Stimulated activated CD8-positive, alpha-beta memory T cell treated with anti-CD3 and anti-CD28 coated beads, Interleukin-2, amount 100 ng/mL, for 1 hour (primary cell): ENCODE measurements at regions not wholly inside any gene's neighbourhood (a gene's known extent, or its start where the extent isn't known, plus 50 kb on each side); places are given as distances from the start of the nearest gene placed in this dataset.
A peak's percentile ranks its signal among the peaks of the same experiment; 100 is the strongest.

ENCODE experiments used
- DNase-seq, 2 donors: peaks; one replicate each; pipeline ENCODE4 v3.0.0-alpha.2; 2020; ENCODE audit warnings: low read depth in 2 of 2

GRCh38 chr2:7709907-7710306 is 792.7 kb downstream of the RNF144A start:
- DNase-seq = no peak

GRCh38 chr2:7711167-7711566 is 794.0 kb downstream of the RNF144A start:
- no peak for DNase-seq

GRCh38 chr2:7719876-7720275 is 802.7 kb downstream of the RNF144A start:
- no peak for DNase-seq

- no peak for DNase-seq
Observed at GRCh38 chr2:7721413-7721995, 804.3 kb downstream of the RNF144A start.

GRCh38 chr2:7722212-7722910 is 805.1 kb downstream of the RNF144A start:
- no peak for DNase-seq

- DNase-seq = no peak
Observed at GRCh38 chr2:7724336-7724735, 807.1 kb downstream of the RNF144A start.

GRCh38 chr2:7725171-7725849 is 808.1 kb downstream of the RNF144A start:
- no peak for DNase-seq

- DNase-seq = no peak
Observed at GRCh38 chr2:7725850-7726242, 808.6 kb downstream of the RNF144A start.

- DNase-seq = no peak
Observed at GRCh38 chr2:7726989-7727388, 809.8 kb downstream of the RNF144A start.

GRCh38 chr2:7728388-7728787 is 811.2 kb downstream of the RNF144A start:
- no peak for DNase-seq

GRCh38 chr2:7730449-7730848 is 813.2 kb downstream of the RNF144A start:
- DNase-seq = no peak

GRCh38 chr2:7730990-7731389 is 813.8 kb downstream of the RNF144A start:
- no peak for DNase-seq

GRCh38 chr2:7732497-7732896 is 815.3 kb downstream of the RNF144A start:
- DNase-seq = no peak

- DNase-seq = no peak
Observed at GRCh38 chr2:7736646-7737305, 819.6 kb downstream of the RNF144A start.

GRCh38 chr2:7738596-7738995 is 821.4 kb downstream of the RNF144A start:
- DNase-seq = no peak

- no peak for DNase-seq
Observed at GRCh38 chr2:7740114-7740513, 822.9 kb downstream of the RNF144A start.

GRCh38 chr2:7742301-7742700 is 825.1 kb downstream of the RNF144A start:
- no peak for DNase-seq

GRCh38 chr2:7744827-7745226 is 827.6 kb downstream of the RNF144A start:
- peak; percentile 14 to 35 for DNase-seq

- DNase-seq = no peak
Observed at GRCh38 chr2:7745369-7745768, 828.2 kb downstream of the RNF144A start.

- no peak for DNase-seq
Observed at GRCh38 chr2:7748717-7749415, 831.7 kb downstream of the RNF144A start.

- no peak for DNase-seq
Observed at GRCh38 chr2:7749895-7750559, 832.8 kb downstream of the RNF144A start.
